HG03196 (cell line): ENCODE measurements at regions not wholly inside any gene's neighbourhood (a gene's known extent, or its start where the extent isn't known, plus 50 kb on each side); places are given as distances from the start of the nearest gene placed in this dataset.

Experiments
- ATAC-seq: cut with Tn5 transposase; IDR thresholded peaks from one replicate; pipeline ENCODE4 v1.9.1; 2021; ENCODE audit not compliant: unreplicated experiment

DNA sequence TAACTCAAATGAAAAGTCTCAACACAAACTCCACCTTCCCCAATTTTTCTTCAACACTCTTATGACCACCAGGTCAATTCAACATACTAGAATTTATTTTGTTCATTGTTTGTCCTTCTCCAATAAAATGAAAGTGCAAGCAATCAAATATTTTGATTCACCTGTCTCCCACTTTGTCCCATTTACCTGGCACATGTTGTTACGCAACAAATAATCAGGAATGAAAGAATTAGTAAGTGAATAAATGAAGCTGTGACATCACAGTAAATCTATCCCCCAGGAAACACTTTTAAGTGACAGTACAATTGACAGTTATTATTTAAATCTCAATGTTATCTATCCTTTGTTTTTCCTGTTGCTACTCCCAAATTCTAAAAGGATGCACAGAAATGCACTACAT lies 393.7 kb upstream of the OPRM1 start:
- ATAC-seq = no peak

DNA sequence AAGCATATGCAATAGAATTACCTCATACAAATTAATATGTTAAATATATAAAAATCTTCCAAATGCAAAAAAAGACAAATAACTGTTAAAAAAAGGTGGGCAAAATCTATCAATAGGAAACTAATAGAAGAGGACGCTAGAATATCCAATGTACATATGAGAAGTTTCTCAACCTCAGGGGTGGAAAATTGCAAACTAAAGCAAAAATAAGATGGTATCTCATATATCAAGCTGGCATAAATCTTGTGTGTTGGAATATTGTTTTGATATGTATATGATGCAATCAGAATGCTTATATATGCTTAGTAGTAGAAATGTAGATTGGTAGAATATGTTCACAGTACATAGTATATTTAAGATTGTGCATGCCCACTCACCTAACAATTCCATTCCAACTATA lies 395.0 kb upstream of the OPRM1 start:
- no peak for ATAC-seq

DNA sequence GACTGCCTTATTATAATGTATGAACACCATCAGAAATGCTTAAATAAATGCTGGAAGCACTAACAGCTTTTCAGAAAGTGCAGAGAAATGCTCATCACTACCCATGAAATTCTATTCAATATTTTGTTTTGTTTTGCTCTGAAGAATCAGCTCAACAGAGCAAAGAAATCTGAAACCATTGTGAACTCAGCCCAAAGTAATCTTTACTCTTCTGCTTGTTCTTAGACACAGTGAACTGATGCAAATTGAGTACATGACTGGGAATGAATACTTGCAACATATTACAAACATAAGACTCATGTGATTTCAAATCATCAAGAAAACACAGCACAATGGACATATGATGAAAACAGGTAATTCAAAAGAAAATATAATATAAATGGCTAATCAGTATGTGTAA lies 404.6 kb upstream of the OPRM1 start:
- no peak for ATAC-seq

DNA sequence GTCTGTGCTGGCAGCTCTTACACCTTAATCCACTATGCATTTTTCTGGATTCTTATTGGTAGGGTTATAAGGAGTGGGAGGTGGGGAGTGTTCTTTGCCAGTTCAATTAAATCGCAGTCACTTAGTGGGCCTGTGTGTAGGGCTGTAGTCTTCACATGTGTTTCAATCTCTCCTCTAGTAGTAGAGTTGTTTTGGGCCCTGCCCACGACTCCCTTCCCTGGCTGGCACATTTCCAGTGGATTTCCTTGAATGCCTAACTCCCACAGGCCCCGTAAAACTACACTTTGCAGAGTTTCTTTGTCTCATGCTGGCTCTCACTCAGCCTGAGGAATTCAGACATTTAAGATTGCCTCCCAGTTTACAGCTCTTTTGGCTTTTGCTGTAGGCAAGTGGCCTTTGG lies 414.0 kb upstream of the OPRM1 start:
- ATAC-seq = no peak

- no peak for ATAC-seq
These were observed 414.5 kb upstream of the OPRM1 start for GRCh38 chr6:153624528-153624927.

DNA sequence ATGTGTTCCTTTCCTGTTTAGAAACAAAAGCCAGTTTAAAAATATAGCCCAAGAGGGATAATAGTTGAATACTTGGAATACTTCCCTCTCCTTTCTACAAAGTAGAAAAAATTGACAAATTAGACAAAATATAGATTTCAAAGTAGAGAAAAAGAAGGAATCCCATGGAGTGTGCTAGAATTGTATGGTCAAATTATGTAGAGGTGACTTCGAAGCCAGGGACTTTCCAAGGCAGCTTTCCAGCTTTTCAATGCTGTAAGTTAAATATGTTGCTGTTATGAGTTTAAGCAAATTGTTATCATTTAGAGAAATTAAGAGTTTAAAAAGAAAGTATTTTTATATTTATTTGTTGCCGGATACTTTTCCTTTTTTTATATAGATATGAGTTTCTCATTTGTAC lies 415.5 kb upstream of the OPRM1 start:
- no peak for ATAC-seq

DNA sequence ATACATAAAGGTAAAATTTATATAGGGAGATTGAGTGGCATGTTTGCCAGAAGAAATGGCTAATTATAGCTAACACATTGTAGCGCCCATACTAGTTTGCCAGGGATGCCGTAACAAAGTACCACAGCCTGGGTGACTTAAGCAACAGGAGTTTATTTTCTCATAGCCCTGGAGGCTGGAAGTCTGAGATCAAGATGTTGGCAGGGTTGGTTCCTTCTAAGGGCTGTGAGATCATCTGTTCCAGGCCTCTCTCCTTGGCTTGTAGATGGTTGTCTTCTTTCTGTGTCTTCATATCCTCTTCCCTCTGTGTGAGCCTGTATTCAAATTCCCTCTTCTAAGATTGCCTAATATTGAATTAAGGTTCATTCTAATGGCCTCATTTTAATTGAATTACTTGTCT lies 417.5 kb upstream of the OPRM1 start:
- ATAC-seq = no peak

DNA sequence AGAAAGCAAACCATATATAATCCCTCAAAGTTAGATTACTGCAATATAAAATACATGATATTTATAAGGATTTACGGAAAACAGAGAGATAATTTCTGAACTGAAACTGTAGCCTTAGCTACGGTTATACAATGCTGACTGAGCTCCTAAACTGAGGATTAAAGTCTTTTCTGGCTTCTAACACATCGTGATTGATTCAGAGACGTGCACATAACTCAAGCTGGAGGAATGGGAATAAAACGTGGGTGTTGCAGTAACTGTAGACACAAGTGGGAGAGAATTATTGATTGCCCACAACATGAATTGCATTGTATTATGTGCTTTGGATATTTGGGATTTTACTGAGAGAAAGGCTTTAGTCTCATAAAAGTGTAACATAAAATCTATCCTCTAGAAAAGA lies 418.0 kb upstream of the OPRM1 start:
- ATAC-seq = no peak

DNA sequence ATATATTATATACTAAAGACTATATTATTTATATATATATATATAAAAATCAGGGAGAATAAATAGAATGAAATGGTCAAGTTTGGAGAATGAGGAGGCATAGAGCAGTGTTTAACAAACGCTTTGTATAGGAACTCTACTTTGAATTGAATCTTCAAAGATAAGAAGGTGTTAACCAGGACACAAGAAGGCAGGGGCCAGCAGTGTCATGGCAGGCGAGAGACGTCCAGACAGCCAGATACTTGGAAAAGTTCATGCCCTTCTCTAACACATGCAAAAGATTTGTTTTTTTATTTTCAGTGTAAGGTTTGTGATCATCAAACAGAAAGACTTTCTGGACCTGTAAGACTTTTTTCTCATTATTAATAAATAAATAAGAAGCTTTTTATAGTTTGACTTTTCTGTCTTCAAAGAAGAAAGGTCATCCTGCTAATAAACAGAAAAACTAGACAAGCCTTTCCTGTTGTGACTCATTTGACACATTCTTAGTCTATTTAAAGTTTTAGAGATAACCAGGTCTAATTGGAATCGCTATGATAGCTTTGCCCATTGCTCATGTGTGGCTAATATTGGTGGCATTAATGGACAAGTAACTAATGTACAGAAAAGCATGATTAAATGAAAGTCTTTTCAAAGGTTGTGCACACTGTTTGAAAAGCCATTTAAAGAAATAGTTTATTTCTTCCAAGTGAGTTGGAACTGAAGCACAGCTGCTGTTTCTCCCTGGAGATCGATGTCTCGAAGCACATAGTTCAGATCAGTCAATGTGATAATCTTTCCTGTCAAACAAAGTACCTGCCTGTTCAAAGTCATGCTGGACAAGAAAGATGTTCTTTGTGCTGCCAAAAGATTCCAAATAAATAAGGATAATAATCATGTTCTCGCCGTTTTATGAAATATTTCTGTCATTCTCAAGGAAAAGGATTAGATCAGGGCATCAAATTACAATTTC lies 420.4 kb upstream of the OPRM1 start:
- ATAC-seq = no peak

GRCh38 chr6:153616506-153616905 lies 422.5 kb upstream of the OPRM1 start:
- no peak for ATAC-seq

- ATAC-seq = no peak
These were observed 425.2 kb upstream of the OPRM1 start for GRCh38 chr6:153613719-153614455.

GRCh38 chr6:153602401-153602800 lies 436.6 kb upstream of the OPRM1 start:
- no peak for ATAC-seq

DNA sequence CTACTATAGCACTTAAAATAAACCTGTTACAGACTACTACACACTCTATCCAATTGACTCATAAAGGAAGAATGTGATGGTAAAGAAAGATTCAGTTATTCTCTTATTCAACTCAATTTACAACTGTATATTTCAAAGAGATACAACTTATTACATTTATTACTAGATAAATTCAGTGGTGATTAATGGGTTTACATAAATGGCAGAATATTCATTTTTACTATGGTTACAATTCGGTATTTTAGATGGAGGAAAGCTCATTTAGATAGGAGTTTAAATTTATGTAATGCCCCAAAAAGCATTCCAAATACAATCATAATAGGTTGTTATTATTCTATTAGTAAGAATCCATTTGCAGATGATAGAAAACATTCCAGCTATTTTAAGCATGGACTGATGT lies 439.1 kb upstream of the OPRM1 start:
- ATAC-seq = no peak

DNA sequence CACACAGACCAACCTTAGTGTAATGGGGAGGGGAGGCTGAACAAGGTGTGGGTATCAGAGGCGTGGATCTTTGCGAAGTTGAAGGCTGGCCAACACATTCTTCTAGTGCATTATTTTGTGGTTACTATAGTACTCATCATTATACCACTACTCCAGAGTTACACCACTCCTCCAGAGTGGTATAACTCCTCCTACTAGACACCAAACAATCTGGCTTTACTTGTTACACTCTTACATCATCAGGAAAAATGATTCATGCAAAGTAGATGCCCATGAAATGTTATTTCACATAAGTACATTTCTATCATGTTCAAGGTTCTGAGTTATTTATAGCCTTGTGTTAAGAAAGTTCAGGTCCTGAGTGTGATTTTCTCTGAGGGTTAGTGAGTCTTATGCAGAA lies 443.1 kb upstream of the OPRM1 start:
- no peak for ATAC-seq

GRCh38 chr6:153594871-153595270 lies 444.2 kb upstream of the OPRM1 start:
- ATAC-seq = no peak

DNA sequence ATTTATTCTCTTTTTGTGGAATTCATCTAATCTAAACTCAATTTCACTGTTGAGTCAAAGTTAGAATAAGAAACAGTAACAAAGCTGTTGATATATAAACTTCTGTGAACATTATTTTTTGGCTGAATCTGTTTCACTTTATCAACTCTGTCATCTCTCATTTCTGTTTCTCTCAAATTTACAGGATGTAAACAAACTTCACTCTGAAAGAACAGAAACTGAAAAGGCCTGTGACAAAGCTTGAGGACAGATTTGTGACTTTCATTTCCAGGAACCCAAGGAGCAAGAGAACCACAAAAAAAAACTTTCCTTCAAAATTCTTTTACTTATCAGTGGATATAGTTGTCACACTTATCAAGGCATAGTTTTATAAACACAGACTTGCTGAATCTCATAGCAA lies 447.9 kb upstream of the OPRM1 start:
- peak; percentile 57 for ATAC-seq

DNA sequence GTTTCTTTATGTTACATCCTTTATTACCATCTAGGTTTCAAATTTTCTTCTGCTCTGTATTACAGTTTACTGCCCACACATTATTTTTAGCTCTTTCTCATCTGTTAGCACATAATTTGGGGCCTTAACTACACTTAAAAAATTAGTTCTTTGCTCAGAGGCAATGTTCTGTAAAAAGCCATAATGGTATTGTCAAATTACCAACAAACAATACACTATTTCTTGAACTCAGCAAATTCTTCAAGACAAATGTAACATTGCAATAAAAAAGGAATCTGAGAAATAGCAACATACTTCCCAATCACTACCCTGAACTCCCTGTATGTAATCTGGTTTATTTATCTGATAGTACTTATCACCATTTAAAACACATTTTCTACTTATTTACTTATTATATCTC lies 448.6 kb upstream of the OPRM1 start:
- ATAC-seq = no peak

DNA sequence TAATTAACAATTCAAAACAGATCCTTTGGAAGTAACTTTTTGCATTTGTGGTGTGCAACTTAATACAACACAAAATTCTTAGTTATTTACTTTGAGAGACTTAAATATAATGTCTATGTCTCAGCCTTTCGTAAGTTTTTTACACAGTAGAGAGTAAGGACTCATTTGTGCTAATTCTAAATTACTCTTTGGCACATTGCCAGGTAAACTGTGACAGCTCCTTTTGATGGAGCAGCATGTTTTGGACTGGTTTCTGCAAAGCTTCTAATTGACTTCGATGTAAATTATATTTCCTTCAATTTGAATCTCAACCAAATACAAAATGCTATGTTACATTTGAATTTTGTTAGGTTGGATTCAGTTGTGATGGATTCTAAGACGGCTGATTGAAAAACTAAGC lies 450.7 kb upstream of the OPRM1 start:
- no peak for ATAC-seq

- no peak for ATAC-seq
These were observed 452.6 kb upstream of the RGS17 start for GRCh38 chr6:153583685-153584084.

DNA sequence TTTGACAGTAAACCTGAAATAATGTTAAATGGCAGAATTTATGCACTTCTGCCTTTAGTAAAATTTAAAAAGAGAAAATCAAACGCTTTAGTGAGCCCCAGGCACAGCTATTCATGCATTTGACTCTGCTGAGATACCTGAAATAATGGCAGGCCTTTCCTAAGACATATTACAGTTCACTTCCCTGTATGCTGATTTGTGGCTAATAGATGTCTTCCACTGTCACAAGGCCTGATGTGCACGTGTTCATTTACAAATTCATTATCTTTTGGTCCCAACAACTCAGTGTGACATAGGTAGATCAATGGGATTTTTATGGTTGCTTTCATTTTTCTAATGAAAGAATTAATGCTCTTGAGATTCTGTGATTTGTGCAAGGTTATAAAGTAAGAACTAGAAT lies 449.7 kb upstream of the RGS17 start:
- no peak for ATAC-seq

- ATAC-seq = no peak
These were observed 444.4 kb upstream of the RGS17 start for GRCh38 chr6:153575528-153575927.

- no peak for ATAC-seq
These were observed 443.1 kb upstream of the RGS17 start for GRCh38 chr6:153574231-153574630.
